EH (cell line): ENCODE measurements at regions not wholly inside any gene's neighbourhood (a gene's known extent, or its start where the extent isn't known, plus 50 kb on each side); places are given as distances from the start of the nearest gene placed in this dataset.
"Not testable (repeated sequence)": the region's sequence is repeated elsewhere in the genome, so short reads cannot be mapped to it uniquely, and the experiment has no call there.

Experiments
- DNase-seq: peaks from one replicate; pipeline ENCODE4 v3.0.0-alpha.2; 2015; ENCODE audit warnings: low read depth

DNA sequence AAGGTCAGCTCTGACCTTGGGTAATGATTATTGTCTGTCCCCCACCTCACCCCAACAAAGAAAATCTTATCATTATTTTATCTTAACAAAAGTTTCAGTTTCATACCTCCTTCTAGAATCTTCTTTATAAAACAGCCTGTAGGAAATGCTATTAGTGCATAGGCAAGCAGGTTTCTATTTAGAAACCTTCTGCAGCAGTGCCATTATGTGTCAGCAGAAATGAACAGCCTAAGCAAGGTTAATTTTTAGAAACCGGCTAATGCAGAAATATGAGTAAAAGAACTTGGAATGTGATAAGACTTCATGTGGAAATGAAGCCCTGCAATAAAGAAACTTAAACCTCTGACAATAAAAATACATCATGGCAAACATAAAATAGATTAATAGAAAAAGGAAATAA lies 814.4 kb downstream of the FSCB start:
- no peak for DNase-seq

DNA sequence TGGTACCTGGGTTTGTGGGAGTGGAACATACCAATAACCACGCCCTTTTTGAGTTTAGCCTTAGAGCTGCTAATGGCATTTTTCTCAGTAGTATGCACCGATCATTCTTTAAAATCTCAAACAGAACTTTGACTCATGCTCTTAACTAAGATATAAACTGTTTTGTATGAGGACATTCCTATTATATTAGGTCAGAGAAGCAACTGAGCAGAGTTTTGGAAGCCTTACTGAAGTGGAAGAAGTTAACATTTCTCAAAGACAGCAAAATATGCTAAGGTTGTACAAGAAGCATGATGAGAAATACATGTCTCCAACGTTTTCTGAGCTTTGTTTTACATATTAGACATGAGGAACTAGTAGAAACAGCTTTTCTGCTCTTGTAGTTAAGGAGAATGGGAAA lies 819.2 kb downstream of the FSCB start:
- no peak for DNase-seq

DNA sequence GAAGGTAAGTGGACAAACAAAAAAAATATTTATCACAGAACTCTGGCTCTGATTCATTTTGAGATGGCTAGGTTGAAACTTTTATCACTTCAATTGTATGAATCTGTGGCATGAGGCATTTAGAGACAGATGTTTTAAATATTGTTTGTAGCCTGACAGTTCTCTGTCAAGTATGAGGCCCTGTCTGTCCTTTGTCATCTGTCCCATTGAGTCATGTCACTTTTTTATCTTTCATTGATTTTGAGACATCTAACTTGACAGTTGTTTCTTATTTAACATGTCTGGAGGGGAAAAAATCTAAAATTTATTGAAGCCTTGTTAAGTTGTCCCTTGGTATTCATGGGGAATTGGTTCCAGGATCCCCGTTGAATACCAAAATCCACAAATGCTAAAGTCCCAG lies 829.5 kb downstream of the FSCB start:
- no peak for DNase-seq

DNA sequence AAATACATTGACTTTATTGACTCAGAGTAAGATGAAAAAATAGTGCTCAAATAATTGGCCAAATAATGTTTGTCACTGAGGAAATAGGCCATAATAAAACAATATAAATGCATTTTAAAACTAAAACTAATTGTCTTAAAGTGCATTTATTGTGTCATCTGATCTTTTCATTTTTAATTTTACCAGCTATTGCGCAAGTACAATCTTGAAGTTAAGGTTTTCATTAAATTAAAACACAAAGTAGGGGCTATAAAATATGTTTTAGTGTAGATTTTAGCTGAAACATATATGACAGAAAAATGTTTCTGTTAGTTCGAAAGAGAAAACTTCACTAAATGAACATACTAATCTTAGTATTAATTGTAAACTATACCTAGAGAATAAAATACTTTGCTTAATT lies 832.8 kb downstream of the FSCB start:
- no peak for DNase-seq

DNA sequence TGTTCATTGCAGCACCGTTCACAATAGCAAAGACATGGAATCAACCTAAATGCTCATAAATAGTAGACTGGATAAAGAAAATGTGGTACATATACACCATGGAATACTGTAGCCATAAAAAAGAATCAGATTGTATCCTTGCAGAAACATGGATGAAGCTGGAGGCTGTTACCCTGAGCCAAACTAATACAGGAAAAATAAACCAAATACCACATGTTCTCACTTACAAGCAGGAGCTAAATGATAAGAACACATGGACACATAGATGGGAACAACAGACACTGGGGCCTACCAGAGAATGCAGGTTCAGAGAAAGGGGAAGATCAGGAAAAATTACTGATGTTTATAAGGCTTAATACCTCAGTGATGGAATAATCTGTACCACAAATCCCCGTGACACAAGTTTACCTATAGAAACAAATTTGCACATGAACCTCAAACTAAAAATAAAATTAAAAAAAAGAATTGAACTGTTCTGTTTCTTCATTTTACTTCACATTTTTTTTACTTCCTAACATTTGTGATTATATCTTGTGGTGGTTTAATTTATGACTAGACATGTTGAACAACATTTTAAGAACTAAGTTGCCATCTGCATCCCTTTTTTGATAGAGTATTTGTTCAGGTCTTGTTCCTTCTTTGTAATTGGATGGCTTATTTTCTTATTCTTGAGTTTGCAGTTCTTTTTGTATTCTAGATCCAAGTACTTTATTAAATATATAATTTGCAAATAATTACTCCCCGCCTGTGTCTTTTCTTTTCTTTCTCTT lies 835.2 kb downstream of the FSCB start:
- DNase-seq = no peak

DNA sequence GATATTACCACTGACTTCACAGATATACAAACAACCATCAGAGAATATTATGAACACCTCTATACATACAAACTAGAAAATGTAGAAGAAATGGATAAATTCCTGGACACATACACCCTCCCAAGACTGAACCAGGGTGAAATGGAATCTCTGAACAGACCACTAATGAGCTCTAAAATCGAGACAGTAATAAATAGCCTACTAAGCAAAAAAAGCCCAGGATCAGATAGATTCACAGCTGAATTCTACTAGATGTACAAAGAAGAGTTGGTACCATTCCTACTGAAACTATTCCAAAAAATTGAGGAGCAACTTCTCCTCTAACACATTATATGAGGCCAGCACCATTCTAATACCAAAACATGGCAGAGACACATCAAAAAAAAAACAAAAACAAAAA lies 837.7 kb downstream of the FSCB start:
- no peak for DNase-seq

DNA sequence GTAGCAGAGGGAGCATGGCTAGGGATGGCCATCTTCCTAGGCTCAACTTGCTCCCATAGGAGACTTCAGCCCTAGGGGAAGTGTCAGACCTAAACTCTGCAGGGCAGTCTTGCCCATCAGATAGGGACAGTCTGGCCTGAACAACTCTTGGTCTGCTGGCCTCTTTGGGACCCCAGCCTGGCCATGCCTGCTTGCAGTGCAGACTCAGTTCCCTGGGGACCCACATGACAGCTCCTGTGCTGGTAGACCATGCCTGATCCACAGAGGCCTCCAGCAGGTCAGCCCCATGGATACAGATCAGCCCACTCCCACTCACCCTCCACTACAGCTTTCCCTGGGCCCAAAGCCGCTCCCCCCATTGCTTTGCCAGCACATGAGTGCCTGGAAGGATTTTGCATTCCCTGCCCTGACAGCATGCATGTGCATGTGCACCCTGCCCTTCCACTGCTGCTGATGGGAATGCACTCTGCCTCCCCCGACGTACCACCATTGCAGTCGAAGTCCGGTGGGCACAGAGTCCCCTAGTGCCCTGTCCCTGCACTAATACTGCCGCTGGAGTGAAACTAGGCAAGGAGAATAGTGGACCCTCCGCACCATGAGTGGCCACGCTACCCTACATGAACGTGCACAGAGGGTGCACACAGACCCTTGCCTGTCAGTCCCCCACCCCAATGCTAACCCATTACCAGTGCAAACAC lies 841.4 kb downstream of the FSCB start:
- no peak for DNase-seq

DNA sequence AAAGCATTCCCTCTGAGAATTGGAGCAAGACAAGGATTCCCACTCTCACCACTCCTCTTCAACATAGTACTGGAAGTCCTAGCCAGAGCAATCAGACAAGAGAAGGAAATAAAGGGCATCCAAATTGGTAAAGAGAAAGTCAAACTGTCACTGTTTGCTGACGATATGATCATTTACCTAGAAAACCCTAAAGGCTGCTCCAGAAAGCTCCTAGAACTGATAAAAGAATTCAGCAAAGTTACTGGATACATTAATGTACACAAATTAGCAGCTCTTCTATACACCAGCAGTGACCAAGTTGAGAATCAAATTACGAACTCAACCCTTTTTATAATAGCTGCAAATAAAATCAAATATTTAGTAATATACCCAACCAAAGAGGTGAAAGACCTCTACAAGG lies 851.9 kb downstream of the FSCB start:
- not testable (repeated sequence) for DNase-seq

DNA sequence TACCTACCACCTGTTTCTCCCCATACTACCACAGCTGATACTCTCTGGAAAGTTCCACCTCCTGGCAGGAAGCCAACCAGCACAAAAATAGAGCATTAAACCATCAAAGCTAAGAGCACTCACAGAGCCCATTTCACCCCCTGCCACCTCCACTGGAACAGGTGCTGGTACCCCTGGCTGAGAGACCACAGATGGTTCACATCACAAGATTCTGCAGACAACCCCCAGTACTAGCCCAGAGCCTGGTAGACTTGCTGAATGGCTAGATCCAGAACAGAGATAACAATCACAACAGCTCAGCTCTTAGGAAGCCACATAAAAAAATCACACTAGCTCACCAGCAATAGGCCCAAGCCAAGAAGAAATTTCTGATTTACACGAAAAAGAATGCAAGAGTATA lies 855.2 kb downstream of the FSCB start:
- DNase-seq = no peak

DNA sequence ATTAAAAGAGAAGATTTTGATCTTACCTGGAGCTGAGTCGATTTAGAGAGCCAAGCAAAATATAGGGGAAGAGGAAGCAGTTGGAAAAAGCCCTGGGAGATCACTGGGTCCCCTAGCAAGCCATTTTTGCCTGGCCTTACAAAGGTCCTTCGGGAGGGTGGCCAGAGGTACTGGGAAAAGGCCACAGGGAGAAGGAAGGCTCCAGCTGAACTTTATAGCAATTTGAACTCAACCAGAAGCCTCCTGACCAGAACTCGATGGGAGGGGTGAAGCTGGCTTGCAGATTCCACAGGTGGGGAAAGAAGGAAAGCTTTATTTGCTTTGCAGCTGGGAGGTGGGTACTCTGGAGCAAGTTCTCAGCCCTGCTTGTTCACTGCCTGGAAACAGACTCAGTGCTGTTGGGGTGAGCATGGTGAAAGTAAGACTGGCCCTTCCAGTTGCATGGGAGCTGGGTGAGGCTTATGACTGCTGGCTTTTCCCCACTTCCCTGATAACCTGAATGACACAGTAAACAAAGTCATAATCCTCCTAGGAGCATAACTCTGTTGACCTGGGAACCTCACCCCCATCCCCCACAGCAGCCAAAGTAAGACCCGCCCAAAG lies 855.8 kb downstream of the FSCB start:
- DNase-seq = no peak

DNA sequence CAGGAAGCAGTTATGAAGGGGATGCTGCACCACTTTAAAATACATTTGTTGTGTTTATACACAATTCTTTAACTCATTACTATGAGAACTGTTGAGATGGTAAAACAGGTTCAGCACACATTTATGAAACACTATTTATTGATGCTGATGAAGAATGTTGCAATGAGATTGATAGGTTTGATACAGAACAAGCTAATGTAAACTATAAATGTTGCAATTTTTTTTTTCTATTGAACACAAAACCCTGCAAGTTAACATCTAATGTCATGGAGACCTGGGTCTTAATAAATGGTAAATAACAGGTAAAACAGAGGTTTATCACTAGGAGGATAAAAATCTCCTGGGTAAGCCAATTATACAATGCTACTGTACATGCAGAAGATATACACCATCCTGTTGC lies 857.6 kb downstream of the FSCB start:
- no peak for DNase-seq

DNA sequence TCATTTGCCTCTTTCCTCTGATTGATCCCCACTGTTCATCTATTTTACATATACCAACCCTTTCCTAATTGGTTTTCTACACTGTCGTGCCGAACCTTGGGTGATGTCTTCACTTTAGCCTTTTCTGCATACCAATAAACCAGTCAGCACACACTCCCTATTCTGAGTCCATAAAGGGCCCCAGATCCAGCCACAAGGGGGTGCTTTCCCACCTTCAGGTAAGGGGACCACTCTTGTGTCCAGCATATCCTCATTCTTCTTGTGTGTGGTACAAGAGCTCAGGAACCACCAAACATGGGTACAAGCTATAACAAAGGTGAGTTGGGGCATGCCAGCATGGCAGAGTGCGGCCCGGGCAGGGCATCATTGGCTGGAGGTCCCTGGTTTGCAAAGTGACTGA lies 859.8 kb downstream of the FSCB start:
- no peak for DNase-seq

DNA sequence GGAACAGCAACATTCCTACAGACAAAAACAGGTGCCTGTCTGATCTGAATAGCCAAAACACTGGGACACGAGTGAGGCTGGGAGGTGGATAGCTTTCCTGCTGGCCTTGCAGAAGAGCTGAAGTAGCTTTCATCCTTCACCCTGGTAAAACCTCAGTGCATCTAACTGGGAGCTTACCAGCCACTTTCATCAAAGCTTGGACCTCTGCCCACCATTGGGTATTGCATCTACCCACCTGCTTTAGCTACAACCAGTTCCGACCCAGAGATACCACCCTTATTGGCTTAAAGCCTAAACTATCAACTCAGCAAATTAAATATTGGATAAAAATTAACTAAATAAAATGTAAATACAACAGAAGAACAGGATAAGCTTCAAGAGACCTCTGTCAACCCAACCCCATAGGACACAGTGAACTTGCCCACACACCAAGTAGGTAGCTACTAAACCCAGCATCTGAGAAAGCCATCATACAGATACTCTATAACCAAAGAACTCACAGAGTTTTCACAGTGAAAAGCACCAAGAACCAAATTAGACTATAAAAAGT lies 866.3 kb downstream of the FSCB start:
- DNase-seq = no peak

DNA sequence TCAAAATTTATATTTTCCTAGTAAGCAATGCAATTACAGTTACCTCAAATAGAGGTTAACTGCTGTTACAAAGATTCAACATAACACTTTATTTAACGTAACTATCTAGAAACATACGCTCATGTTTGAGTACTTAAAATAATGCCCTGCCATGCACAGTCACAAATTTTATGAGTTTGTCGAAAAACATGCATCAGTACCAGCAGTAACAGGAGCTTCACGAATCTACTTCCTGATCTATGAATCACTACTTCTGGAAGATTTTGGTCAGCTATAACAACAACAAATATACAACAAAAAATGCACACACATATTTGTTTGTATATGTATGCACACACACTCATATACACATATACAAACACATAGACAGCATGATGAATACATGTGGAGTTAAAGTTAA lies 881.8 kb downstream of the FSCB start:
- no peak for DNase-seq

DNA sequence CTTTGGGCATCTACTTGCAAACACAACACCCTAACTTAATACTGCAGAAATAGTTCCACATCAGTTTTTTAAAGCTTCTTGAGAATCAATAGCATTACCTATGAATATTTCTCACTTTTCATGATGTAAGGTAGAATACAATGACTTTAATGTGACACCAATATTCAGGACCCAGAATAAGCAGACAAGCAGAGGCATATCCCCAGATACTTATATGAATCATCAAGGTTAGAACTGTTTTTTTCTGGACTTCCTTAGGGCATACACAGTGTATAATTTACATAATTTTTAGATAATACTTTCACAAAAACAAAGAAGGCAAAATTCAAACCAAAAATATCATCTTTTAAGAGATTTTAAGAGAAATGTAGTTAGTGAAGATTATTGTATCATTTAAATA lies 885.8 kb downstream of the FSCB start:
- no peak for DNase-seq

DNA sequence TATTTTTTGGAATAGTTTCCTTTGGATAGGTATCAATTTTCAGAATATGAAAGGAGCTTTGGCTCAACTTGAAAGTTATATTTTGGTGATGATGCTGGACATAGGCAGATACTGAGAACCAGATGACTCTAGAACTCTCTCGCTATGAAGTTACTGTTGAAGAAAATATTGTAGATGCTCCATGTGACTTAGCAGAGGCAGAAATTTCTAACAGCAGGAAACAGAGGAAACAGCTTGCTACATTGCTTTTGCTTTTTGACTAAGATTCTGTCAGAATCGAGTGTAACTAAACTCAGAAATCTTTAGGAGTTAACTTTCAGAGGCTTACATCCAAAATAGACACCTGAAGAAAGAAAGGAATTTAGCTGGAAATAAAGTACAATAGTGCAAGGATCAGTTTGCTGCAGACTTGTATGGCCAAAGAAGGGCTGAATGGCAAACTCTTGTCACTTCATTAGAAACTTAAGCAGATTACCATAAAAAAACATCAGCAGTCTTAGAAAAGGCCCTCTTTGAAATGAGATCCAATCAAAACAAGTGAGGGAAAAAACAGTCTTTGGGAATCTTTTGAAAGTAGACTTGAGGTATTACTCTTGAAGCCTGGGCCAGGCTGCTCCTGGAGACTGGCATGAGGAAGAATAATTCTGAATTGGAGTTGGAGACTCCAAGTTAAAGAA lies 911.8 kb downstream of the FSCB start:
- no peak for DNase-seq

DNA sequence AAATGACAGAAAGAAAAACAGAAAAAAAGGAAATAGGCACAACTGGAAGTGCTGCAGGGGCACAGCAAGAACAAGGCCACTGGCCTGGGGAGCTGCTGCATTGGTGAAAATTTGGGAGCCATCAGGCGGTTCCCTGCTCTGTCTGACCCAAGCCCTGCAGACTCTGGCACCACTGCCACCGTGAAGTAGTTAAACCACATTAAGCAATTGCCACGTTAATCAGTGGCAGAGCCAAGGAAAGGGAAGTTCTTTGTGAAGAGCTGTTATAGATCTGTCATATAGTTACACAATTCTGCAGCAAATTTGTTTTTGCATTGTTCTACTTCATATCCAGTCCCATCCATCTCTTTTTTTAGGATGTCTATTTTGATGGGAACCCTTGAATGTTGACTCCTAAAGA lies 915.3 kb downstream of the FSCB start:
- no peak for DNase-seq

DNA sequence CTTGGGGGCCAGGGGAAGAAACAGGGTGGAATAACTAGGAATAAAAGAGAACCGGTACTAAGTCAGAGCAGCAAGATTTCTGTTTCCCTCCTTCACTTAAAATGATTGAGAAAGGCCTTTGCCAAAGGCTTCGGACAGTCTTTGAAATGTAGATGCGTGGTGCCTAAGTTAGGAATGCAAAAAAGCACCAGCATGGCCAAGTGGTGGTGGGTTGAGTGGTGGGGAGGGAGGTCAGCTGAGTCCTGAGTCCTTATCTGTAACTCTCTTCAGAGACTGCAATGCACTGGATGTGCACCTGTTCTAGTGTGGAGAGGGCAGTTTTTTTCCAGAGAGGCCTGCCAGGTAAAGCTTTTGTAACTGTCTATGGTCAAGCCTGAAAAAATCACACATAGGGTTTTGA lies 919.9 kb downstream of the FSCB start:
- DNase-seq = no peak

DNA sequence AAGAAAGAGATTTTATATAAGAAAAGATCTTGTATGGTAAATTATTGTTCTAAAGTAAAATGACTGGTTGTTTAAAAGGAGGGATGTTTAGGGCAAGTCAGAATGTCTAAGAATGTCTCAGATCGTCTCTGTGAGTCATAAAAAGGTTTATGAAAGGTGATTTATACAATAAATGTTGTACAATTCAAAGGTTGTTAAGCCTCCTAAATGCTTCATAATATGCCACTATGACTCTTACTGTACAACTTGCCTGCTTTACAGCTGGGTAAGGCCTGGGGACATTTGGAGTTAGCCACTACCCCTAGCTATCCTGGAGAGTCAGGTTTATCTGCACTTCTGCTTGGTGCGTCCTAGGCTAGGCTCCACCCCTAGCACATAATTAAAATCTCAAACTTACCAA lies 927.4 kb downstream of the FSCB start:
- no peak for DNase-seq

DNA sequence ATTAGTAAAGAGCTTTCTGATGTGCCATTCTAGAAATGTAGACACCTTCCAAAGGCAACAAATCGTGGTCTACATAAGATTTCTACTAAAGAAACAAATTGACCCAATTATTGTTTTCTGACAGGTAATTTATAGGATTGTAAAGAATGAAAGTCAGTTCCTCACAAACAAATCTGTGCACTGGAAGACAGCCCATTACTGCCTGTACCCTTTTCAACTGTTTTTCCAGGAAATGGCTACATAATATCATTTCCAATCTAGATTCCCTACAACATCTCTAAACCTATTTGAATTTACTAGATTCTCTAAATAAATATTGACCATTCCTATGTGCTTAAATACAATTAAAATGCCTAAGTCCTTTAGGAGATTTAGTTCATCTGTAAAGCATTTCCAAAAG lies 939.1 kb downstream of the FSCB start:
- DNase-seq = no peak

DNA sequence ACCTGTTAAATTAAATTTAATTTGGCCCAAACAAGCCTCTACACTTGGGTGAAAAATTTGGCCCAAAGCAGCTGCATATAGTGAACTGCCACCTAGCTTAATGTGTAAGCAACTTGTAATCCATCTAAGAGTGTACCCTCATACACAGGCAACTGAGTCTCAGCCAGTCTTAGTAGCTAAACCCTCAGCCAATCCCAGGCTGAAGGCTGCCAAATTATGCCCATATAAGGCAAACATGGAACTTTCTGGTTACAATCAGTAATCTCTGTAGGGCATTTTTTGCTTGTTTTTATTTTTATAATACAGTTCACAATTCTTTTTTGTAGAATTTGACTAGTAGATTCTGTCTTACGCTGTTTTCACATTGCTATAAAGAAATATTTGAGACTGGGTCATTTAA lies 958.7 kb downstream of the FSCB start:
- DNase-seq = no peak

DNA sequence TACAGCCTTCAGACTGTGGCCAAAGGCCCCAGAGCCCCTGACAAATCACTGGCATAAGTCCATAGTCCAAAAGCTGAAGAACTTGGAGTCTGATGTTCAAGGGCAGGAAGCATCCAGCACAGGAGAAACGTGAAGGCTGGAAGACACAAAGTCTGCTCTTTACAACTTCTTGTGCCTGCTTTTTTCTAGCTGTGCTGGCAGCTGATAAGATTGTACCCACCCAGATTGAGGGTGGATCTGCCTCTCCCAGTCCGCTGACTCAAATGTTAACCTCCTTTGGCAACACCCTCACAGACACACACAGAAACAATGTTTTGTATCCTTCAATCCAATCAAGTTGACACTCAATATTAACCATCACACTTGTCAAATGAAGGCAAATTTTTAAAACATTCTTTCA lies 959.5 kb downstream of the FSCB start:
- DNase-seq = not testable (repeated sequence)

DNA sequence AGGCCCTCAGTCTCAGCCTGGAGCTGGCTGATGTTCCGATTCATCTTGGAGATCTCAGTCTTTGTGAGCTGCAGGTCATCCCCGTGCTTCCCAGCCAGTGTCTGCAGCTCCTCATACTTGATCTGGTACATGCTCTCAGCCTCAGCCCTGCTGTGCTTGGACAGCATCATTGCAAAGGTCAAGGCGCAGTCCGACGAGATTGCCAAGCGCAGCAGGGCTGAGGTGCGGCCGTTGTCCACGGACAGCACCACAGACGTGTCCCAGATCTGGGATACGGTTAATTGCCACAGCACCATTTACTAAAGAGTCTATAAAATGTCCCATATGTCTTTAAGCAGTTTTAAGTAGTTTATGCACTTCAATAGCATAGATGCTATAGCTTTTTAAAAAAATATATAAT lies 965.7 kb downstream of the FSCB start:
- DNase-seq = no peak
